Hematopoietic multipotent progenitor cell treated with erythropoietin and hydrocortisone succinate and interleukin-3 and kit ligand, for 6 days (in vitro differentiated cells): ENCODE measurements at regions not wholly inside any gene's neighbourhood (a gene's known extent, or its start where the extent isn't known, plus 50 kb on each side); places are given as distances from the start of the nearest gene placed in this dataset.

Source experiments
- DNase-seq: peaks from one replicate; pipeline ENCODE4 v3.0.0-alpha.2; 2015

GRCh38 chr5:105726093-105726492 is 1944.6 kb downstream of the EFNA5 start:
- DNase-seq, result no peak

GRCh38 chr5:105708442-105708841 is 1962.3 kb downstream of the EFNA5 start:
- no peak for DNase-seq

GRCh38 chr5:105702323-105702722 is 1968.4 kb downstream of the EFNA5 start:
- no peak for DNase-seq

- DNase-seq, result no peak
Measured at GRCh38 chr5:105696440-105696839, 1974.3 kb downstream of the EFNA5 start.

- no peak for DNase-seq
Measured at GRCh38 chr5:105695941-105696340, 1974.8 kb downstream of the EFNA5 start.

- DNase-seq, result no peak
Measured at GRCh38 chr5:105689596-105689995, 1981.1 kb downstream of the EFNA5 start.

- no peak for DNase-seq
Measured at GRCh38 chr5:105688227-105688792, 1982.4 kb downstream of the EFNA5 start.

GRCh38 chr5:105687493-105687892 is 1983.2 kb downstream of the EFNA5 start:
- no peak for DNase-seq

GRCh38 chr5:105685884-105686283 is 1984.9 kb downstream of the EFNA5 start:
- no peak for DNase-seq

- DNase-seq, result no peak
Measured at GRCh38 chr5:105684799-105685198, 1985.9 kb downstream of the EFNA5 start.

GRCh38 chr5:105680858-105681475 is 1989.8 kb downstream of the EFNA5 start:
- no peak for DNase-seq

GRCh38 chr5:105677291-105677690 is 1993.4 kb downstream of the EFNA5 start:
- no peak for DNase-seq

- no peak for DNase-seq
Measured at GRCh38 chr5:105670596-105670995, 2000.1 kb downstream of the EFNA5 start.

GRCh38 chr5:105663671-105664070 is 2007.1 kb downstream of the EFNA5 start:
- DNase-seq, result no peak

GRCh38 chr5:105659396-105659795 is 2011.3 kb downstream of the EFNA5 start:
- no peak for DNase-seq

GRCh38 chr5:105640328-105640727 is 2030.4 kb downstream of the EFNA5 start:
- no peak for DNase-seq

- no peak for DNase-seq
Measured at GRCh38 chr5:105639511-105639910, 2031.2 kb downstream of the EFNA5 start.

GRCh38 chr5:105639068-105639467 is 2031.7 kb downstream of the EFNA5 start:
- no peak for DNase-seq

- no peak for DNase-seq
Measured at GRCh38 chr5:105638437-105638836, 2032.3 kb downstream of the EFNA5 start.

- DNase-seq, result no peak
Measured at GRCh38 chr5:105632043-105632442, 2038.7 kb downstream of the EFNA5 start.

- DNase-seq, result no peak
Measured at GRCh38 chr5:105630803-105631202, 2039.9 kb downstream of the EFNA5 start.

- DNase-seq, result no peak
Measured at GRCh38 chr5:105619725-105620124, 2051.0 kb downstream of the EFNA5 start.

- DNase-seq, result no peak
Measured at GRCh38 chr5:105617436-105618215, 2053.1 kb downstream of the EFNA5 start.

- DNase-seq, result no peak
Measured at GRCh38 chr5:105616599-105616998, 2054.0 kb upstream of the NUDT12 start.
